ENCODE measurements at regions not wholly inside any gene's neighbourhood (a gene's known extent, or its start where the extent isn't known, plus 50 kb on each side); places are given as distances from the start of the nearest gene placed in this dataset.
"Not testable (repeated sequence)": the region's sequence is repeated elsewhere in the genome, so short reads cannot be mapped to it uniquely, and the experiment has no call there.

DNA sequence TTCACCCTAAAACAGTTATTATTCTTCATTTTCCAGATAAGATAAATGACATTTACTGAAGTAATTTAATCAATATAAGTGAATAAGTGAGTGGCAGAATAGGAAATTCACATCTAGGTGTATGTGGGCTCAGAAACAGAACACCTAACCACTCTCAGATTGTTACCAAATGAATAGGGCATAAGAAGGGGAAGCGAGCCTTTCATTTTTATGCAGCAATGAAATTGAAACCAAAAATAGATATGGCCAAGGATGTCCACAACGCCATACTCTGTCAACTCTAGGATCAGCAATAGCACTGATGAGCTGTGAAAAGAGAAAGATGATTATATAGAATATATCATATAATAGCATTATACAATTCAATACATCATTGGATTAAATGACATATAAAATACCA lies 398.1 kb upstream of the API5 start:
- DNase-seq, result no peak

DNA sequence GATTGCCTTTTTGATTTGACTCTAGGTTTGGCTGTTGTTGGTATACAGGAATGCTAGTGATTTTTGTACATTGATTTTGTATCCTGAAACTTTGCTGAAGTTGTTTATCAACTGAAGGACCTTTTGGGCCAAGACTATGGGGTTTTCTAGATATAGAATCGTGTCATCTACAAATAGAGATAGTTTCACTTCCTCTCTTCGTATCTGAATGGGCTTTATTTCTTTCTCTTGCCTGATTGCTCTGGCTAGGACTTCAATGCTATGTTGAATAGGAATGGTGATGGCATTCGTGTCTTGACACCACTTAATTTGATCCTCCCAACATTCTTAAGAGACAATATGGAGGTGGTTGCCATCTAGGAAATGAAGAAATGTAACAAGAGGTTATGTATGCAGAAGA lies 388.1 kb upstream of the API5 start:
- DNase-seq, result no peak

DNA sequence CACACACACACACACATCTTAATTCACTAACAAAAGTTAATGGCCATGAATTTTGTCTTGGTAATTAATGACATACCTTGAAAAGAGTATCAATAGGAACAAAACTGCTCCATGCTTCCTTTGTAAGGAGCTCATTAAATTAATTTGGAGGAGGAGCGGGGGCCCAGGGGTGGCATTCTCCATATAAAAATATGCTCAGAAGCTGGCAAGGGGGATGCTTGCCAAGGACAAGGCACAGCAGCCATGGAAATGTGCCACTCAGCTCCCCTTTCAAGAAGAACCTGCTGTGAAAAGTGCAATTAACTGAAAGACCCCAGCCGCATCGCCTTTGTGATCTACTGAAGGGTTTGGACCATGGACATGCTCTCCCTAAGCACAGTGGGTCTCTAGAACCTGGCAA lies 385.9 kb upstream of the API5 start:
- no peak for DNase-seq

DNA sequence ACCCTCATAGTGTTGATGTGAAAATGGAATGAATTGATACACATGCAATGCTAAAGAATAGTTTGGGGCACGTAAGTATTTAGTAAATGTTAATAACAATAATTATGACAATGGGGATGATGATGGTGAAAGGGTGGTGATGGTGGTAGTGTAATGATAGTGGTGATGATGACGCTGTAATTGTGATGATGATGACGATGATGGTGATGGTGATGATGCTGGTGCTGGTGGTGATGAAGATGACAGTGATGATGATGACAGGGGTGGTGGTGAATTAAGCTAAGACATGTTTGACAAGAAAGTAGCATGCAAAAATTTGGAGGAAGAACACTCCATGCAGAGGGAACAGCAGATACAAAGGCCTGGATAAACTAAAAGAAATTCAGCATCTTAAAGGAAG lies 364.4 kb upstream of the API5 start:
- no peak for DNase-seq

DNA sequence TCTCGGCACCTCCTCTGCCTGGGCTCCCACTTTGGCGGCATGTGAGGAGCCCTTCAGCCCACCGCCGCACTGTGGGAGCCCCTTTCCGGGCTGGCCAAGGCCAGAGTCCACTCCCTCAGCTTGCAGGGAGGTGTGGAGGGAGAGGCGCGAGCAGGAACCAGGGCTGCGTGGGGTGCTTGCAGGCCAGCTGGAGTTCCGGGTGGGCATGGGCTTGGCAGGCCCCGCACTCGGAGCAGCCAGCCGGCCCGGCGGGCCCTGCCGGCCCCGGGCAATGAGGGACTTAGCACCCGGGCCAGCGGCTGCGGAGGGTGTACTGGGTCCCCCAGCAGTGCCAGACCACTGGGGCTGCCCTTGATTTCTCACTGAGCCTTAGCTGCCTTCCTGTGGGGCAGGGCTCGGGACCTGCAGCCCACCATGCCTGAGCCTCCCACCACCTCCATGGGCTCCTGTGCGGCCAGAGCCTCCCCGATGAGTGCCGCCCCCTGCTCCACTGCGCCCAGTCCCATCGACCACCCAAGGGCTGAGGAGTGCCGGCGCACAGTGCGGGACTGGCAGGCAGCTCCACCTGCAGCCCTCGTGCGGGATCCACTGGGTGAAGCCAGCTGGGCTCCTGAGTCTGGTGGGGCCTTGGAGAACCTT lies 361.9 kb upstream of the API5 start:
- DNase-seq, result not testable (repeated sequence)

DNA sequence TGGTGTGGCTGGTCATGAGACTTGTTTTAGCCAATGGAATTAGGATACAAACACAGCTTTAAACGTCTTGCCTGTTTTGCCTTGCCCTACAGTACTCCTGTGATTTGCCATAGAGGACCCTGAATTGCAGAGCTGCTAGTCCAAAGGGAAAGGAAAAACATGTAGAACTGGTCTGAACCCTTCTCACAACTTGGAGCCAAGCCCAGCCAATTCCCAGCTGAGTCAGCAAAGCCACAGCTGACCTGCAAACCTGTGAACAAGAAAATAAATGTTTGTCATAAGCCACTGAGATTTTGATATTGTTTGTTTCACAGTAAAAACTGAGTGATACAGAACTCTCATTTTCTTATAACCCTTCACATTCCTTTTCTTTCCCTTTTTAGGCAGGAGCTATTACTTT lies 360.5 kb upstream of the API5 start:
- DNase-seq, result no peak

DNA sequence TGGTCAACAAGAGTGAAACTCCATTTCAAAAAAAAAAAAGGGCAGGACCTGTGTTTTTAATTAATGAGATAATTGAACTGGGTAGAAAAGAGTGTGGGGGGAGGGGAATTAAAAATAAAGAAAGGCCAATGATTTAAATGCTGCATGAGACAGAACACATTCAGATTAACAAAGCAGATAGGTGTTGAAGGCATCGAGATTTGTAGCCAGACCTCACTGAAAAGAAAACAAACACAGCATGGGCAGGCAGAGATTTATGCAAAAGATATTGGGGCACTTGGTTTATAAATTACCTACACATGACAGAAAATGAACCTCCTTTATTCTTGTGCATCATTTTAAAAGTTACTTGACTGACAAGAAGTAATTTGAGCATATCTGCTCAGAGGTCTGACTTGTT lies 354.0 kb upstream of the API5 start:
- no peak for DNase-seq

DNA sequence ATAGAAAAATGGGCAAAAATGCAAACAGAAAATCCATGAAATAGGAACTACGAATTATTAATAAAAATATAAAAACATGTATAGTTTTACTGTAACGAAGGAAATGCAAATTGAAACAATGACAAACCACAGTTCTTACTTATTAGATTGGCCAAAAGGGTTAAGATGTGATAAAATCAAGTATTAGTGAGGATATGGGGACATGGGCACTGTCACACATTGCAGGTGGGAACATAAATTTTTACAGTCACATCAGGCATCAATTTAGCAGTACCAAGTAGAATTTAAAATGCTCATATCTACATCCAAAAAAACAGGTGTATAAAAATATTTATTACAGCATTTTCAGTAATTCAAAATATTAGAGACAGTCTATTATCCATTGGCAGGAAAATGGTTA lies 353.2 kb upstream of the API5 start:
- DNase-seq, result no peak

DNA sequence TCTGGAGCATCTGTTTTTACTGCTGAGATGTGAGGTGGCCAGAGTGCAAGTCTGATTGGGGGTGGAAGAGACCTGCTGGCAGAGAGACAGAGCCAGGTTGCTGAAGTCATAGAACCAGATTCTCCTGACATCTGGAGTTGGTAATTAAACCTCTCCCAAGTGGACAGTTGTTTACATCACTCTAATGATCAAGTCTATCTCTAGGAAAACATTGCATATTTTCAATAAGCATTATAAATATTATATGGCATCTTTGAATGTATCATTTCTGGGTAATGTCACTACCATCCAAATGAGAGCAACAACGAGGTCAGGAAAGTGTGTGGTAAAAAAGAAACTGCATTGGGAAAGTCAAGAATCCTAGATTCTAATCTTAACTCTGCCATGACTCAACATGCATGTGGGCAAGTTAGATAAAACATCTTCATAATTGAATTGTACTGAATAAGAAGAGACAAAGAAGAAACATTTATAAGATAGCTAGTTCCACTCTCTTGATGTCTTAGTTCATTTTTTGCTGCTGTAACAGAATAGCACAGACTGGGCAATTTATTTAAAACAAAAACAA lies 351.2 kb upstream of the API5 start:
- no peak for DNase-seq

DNA sequence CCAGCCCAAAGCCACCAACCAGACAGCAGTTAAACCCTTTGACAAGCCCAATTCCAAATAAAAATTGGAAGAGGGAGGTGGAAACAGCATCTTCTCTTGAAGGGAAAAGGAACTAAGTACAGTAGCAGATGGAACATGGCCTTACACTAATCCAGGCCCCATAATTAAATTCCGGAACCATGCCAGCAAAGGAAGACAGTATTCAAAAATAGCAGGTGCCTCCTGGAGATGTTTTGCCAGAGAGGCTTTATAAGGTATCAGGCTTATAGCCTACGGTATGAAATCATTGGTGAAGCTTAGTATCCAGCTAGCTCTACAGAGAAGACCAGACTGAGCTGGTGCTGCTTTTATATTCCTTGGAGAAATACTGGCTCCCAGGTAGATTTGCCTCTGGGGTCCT lies 344.1 kb upstream of the API5 start:
- DNase-seq, result no peak

DNA sequence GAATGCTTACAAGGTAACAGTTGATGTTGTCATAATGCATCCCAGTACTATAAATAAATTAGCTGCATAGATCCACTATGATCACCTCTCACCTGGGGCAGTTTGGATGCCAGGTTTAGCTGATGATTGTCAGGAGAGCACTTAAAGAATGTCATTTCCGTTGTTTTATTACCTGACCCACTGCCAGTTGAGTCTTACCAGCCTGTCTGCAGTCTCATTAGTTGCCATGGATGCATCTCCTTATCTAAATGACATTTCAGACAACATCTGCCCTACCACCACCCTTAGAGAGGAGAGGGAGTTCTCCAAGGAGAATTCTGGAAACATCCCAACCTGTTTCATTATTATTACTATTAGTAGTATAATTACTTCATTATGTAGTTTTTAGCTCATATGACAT lies 339.1 kb upstream of the API5 start:
- no peak for DNase-seq

DNA sequence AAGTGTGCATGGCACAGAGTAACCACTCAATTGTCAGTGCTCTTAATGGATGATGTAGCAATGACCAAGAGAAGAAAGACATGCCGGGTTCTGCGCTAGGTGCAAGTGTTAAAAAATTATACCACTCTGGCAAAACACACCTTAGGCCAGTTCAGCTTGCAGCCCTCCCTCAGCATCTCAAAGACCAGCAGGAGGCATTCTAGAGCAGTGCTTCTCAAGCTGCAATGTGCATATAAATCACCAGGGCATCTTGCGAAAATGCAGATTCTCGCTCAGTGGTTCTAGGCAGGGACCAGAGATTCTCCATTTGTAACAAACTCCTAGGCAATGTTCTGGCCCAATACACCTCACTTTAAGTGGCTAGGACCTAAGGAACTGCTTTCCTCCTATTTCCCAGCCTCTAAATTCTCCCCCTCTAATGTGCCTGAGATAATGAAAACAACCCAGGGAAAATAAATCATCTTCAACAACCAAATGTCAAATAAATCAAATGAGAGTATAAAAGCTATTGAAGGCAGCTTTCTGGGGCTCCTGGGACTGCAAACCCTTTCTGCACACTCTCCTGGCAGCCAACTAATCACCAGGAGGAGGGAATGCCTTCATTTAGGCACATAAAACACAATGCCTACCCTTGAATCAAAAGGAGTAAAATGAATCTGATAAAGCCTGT lies 337.2 kb upstream of the API5 start:
- no peak for DNase-seq

DNA sequence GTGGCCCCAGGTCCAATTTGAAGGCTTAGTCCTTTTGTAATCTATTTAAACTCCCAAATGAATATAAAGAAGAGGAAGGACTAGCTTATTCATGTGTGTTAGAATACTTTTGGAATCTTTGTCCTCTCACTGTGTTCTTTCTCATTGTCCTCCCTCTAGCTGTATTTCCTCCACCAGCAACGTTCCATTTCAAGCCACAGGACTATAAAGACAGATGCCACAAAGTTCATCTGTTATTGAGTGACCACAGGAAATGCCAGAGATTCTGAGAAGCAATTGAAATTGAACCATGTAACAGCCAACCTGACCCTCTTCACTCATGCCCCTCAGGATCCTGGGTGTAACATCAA lies 336.6 kb upstream of the API5 start:
- DNase-seq, result no peak

DNA sequence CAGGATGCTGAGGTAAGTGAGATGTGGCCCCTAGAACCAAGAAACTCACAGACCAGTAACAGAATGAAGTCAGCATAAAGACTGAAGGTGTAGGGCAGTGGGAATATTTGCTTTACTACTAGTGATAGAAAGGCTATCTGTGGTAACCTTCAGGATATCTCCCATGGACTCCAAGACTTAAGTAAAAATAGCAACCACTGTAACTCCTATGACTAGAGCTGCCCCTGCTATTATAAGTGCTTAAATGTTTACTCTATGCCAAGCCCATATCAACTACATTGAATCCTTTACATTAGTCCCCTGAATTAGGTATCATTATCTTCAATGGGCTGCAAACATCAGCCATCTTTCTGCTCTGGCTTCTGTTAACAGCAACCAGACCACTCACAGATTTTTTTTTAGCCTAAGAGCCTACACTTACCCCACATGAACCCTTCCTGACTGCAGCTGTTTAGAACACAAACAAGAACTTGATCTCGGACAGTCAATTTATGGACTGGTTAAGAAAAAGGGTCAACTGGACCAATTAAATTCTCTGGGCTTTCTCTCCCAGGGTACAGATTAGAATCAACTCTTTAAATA lies 335.1 kb upstream of the API5 start:
- no peak for DNase-seq

DNA sequence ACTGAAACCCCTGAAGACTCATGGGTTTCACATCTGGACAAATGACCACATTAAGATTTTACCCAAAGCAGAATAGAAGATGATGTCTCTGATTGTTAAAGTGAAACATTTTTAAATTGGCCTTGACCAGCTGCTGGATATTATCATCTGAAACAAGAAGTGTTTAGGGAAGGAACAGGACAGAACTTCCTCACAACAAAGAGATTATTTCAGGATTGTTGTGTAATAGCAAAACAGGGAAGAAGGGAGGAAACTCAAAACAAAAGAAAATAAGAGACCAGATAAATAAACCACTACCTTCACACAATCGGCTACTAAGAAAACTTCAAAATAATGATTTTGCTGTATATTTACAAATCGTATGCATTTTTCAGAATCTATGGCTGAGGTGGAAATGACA lies 319.2 kb upstream of the API5 start:
- DNase-seq, result no peak

DNA sequence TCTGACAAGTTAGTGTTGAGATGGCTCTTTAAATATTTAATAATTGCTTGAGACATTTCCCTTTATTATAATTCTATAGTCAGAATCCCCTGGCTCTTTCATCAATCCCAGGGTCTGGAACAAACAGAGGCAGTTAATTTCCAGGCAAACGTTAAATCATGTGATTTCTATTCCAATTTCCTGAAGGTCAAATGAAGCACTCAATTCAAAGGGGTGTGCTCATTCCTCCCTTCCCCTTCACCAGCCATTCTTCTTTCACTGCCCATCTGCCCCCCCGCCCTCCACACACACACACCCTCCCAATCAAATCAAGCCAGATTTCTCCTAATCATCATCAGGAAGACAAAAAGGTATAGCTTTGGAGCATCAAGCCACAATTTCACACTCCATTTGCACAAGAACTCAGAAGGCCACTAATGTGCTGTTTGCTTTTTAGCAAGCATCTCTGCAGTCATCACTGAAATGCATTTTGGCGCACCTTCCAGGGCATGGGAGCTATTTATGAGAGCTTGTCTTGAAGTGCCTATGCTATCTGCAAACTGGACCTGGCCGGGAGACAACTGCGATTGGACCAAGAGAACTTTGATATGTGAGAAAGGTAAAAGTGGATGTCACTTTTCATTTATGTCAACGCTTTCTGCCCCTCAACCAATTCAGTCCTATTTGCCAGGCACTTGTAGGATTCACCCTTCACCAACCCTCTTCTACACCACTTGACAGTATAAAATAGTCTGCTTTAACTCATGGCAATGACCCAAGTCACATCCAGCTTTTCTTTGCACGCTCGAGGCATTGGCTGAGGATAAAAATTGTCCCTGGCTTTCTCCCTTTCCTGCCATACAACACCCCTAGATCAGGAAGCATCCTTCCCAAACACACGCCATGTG lies 315.1 kb upstream of the API5 start:
- no peak for DNase-seq

DNA sequence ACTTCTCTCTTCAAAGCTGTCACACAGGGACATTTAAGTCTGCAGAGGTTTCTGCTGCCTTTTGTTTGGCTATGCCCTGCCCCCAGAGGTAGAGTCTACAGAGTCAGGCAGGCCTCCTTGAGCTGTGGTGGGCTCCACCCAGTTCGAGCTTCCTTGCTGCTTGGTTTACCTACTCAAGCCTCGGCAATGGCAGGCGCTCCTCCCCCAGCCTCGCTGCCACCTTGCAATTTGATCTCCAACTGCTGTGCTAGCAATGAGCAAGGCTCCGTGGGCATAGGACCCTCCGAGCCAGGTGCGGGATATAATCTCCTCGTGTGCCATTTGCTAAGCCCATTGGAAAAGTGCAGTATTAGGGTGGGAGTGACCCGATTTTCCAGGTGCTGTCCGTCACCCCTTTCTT lies 306.9 kb upstream of the API5 start:
- not testable (repeated sequence) for DNase-seq

DNA sequence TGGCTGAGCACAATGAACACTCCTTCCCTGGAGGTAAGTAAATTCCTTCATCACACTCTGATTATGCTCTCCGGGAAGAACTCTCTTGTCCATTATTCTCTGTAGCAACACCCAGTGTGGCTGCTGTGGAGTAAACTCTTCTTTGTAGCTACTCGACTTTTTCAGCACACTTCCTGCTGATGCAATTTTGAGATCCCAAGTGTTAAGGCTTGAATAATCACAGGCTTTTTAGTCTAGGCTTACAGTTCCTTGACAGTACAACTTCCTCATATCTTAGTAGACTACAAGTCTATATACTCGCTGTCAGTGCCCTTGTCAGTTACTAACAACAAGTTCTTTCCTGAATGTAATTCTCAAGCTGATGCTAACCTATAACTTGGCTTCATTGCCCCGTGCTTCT lies 301.8 kb upstream of the API5 start:
- no peak for DNase-seq

DNA sequence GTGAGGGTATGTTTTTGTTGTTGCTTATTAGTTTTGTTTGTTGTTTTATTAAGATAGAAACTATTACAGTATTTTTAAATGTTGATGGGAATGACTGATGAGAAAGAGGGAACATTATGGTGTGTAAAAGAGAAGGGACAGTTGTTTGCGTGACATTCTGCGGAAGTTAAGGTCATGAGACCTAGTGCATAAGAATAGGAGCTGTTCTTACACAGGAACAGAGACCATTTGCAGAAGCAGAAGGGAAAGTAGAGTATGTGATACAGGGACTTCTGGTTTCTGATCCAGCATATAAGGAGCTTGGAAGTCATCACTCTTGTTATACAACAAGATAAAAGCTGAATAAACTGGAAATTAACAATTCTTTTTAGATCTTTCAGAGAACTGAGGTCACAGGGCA lies 299.2 kb upstream of the API5 start:
- DNase-seq, result no peak

DNA sequence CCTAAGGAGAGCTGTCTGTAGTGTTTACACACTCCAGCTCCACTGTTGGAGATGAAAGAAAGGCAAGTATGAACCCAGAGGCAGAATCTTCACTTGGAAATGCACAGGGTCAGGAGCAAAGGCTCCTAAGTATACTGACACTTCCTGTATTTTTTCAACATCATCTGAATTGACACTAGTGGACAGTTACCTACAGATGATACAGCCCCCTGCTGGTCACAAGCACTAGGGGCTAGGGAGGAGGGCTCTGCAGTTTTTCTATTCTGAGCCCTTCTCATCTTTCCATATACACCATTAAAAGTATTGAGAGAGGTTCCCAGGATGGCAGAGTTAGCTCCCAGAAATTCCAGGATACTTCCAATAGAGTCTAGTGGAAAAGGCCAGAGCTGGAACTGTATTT lies 290.3 kb upstream of the API5 start:
- DNase-seq, result no peak

DNA sequence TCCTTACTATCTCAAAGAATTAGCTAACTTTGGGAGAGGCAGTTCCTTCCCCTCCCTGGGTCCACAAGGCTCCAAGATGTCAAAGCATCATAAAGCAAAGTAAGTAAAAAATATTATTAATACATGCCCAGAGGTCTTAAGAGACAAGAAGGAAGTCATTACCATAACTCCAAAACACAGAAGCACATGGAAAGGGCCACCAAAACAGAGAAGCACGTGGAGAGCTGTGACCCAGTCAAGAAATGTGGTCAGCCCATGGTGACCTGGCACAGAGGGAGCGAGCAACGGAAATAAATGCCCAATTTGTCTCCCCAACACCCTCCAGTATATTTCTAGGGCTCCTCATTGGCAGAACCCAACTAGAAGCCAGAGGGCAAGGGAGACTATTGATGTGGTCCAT lies 277.5 kb upstream of the API5 start:
- no peak for DNase-seq

DNA sequence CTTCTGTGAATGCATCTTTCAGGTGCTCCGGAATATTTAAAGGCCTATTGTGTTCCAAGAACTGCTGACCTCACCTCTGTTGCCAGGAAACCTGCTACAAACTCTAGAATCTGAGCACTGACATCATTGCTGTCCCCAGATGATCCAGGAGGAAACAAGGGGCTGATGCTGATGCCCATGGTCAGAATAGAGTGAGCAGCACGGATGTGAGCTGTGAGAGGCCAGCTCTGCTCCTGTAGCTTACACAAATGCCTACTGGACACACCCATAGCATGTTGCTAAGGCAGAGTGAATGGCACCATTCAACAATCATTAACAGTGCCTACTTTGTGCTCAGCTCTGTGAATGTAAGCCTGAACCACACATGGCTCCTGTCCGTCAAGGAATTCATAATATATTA lies 276.7 kb upstream of the API5 start:
- no peak for DNase-seq

DNA sequence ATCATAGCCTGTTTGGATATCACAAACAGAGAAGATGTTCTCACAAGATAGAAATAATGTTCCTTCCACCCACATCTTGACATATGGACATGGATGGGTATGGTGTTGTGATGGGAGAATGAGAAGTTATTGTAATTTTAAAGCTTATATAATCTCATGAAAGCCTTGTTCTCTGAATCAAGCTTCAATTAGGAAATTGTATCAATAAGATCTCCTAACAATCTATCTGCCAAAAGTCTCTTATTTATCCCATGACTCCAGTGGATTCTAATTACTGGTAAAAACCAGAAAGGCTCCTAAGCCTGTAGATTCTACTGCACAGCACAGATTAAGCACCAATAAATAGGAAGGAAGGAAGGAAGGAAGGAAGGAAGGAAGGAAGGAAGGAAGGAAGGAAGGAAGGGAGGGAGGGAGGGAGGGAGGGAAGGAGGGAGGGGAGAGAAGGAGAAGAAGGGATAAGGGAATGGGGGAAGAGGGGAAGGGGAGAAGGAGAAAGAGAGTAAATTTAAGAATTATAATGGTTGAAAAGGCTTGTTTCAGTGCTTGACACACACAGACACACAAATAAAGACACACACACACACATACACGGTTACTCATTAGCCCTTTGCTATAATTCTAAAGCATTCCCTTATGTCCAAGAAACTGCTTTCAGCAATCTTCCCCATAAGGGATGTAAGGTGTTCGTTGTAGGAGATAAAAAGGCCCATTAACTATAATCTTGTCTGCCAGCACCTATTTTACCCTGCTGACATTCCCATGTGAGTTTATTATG lies 258.0 kb upstream of the API5 start:
- no peak for DNase-seq

Data from GDM1 (cell line).